HG03064 (cell line): ENCODE measurements at regions not wholly inside any gene's neighbourhood (a gene's known extent, or its start where the extent isn't known, plus 50 kb on each side); places are given as distances from the start of the nearest gene placed in this dataset.
"Not testable (repeated sequence)": the region's sequence is repeated elsewhere in the genome, so short reads cannot be mapped to it uniquely, and the experiment has no call there.

Source experiments
- ATAC-seq: cut with Tn5 transposase; IDR thresholded peaks from one replicate; pipeline ENCODE4 v1.9.1; 2021; ENCODE audit warnings: low read depth; ENCODE audit not compliant: unreplicated experiment

DNA sequence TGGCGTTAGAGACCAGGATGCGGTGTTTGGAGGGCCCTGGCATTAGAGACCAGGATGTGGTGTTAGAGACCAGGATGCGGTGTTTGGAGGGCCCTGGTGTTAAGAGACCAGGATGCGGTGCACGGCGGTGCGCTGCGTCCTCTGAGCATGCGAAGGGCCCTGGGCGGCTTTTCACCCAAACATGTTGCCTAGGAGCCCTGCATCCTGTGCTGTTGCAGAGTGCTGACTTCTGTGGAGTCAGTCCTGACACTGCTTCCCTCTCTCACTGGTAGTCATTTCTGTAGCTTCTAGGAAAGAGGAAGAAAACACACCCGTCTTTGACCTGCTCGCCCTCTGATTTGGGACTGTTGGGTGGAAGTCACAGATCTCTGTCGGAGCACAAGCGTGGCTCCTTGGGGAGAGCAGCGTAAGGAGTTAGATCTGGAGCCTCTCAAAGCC is 141.2 kb downstream of the LAT start:
- no peak for ATAC-seq

DNA sequence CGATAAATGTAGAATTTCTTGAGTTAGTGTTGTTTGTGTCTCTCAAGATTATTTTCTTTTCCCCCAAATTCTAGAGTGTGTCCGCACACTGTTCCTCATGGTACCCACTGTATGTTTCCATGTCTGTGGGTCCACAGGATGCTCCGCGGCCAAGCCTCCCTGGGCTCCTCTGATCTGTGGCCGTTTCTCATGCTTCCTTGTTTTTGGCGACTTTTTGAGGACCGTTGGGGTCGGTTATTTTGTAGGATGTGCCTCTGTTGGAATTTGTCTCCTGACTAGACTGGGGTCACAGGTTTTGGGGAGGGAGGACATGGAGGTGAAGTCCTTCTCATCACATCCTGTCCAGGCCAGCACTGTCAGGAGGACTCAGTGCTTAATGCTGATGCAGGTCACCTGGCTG is 140.0 kb downstream of the LAT start:
- no peak for ATAC-seq

GRCh38 chr16:29124162-29124561 is 139.3 kb downstream of the LAT start:
- ATAC-seq: not testable (repeated sequence)

DNA sequence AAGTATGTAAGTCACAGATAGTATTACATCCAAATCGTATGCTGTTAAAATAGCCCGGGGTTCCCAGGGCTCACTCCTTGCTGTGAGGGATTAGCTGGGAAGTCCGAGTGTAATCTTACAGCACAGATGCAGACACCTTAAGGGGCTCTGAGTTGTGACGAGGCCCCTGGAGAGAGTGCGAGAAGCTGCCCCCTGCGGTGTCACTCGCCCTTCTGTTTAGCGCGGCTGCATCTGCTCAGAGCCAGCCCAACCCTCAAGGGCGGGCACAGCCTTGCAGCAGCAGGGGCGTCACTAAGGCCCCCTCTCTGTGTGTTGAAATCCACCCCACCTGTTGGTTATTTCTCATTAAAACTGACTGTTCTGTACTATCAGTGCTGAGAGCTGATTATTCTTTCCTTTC is 135.8 kb downstream of the LAT start:
- ATAC-seq: not testable (repeated sequence)

GRCh38 chr16:29118301-29118957 is 133.6 kb downstream of the LAT start:
- ATAC-seq: not testable (repeated sequence)

GRCh38 chr16:29117631-29118030 is 132.8 kb downstream of the LAT start:
- ATAC-seq: no peak

DNA sequence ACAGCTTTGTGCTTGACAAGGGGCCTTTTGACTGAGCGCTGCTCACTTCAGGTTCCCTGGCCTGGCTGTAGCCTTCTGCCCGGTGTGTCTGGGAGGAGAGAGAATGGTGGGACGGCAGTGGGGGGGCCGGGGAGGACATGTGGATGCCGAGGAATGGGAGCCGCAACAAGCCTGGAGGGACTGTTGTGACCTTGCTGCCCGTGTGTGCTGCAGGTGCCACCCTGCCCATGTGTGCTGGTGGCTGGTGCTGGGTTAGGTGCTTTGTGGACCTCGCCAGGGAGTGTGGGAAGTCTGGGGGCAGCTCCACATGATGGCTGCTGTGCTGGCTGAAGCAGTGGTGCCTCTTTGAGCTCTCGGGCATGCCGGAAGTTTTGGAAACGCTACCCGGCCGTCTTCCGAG is 132.1 kb downstream of the LAT start:
- no peak for ATAC-seq

GRCh38 chr16:29116207-29116606 is 131.4 kb downstream of the LAT start:
- not testable (repeated sequence) for ATAC-seq

DNA sequence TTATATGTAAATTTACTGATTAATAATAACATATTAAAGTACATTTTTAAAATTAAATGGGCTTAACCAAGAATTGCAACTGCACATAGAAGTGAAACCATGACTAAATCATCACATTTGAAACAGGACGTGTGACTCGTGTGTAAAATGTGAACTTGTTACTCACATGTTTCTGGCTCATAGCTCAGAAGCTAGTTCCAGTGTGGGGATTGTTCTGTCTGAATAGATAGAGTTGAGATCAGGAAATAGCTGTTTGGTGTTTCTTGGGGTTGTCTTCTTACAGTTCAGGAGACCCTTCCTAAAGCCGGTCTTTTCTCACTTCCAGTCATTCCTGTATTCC is 130.9 kb downstream of the LAT start:
- ATAC-seq: not testable (repeated sequence)

- not testable (repeated sequence) for ATAC-seq
Measured at GRCh38 chr16:29114989-29115801, 130.3 kb downstream of the LAT start.

DNA sequence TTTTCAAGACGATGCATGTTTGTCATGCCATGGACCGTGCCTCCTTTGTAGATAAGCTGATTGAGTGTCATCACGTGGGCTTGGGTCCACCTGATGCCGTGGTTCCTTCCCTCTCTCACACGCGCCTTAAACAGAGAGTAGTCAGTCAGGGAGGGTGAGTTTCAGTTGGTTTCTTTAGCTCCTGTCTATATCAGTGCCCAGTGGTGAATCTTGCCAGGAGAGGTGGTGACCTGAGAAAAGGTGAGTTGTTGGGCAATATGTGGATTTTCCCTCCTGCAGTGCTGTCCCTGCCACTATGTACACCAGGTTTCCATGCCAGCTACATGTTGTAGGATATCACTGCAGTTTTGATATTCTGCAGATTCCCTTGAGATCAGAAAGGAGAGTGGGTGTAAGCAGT is 129.7 kb downstream of the LAT start:
- no peak for ATAC-seq

GRCh38 chr16:29113446-29113845 is 128.6 kb downstream of the LAT start:
- ATAC-seq: not testable (repeated sequence)

DNA sequence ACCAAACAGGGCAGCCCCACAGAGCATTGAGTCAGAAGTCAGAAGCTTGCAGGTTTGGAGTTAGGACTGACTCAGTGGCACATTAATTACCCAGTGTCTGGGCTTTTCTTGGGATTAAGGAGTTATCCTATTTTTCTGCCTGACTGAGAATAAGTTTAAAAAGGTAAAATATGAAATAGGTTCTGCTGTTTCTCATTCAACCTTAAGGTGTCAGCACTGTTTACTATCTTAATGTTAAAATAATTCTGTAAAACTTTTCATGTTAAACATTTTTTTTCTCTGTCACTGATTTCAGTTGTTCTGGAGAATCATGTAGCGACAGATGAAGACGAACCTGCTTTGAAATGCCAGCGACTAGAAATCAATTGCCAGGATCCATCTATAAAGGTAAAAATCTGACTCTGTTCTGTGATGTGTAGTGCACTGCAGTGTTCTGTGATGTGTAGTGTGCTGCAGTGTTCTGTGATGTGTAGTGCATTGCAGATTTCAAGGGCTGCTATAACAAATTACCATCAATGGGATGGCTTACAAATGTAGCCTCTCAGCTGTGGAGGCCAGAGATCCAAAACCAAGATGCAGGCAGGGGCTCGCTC is 128.0 kb downstream of the LAT start:
- ATAC-seq: no peak

DNA sequence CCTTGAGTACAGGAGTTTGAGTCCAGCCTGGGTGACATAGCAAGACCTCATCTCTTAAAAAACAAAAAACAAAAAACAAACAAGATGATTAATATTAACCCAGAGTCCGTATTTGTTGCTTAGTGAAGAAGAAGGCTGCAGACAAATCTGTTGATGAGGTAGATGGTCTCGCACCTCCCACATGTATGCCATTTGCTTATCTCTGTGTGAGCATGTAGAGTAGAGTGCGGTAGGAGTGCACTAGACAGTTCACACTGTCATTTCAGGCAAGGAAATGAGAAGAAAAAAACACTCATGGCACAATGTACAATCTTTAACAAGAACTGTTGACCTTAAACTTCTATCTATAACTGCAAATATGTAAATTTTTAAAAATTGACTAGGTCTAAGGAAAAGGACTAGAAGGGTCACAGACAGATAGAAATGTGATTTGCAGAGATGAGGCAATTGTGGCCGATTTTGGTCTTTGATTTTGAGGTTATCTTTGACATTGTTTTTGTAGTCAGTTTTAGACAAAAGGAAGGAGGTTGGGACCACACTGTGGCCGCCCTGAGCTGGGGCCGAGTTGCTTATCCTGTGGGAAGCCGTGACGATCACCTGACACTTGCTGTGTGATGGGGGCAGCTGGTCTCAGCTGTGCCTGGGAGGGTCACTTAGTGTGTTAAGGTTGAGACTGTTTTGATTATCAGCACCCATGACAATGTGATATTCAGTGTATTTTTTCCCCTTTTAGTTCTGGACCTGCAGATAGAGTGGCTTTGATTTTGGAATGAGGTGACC is 127.2 kb downstream of the LAT start:
- ATAC-seq: not testable (repeated sequence)

DNA sequence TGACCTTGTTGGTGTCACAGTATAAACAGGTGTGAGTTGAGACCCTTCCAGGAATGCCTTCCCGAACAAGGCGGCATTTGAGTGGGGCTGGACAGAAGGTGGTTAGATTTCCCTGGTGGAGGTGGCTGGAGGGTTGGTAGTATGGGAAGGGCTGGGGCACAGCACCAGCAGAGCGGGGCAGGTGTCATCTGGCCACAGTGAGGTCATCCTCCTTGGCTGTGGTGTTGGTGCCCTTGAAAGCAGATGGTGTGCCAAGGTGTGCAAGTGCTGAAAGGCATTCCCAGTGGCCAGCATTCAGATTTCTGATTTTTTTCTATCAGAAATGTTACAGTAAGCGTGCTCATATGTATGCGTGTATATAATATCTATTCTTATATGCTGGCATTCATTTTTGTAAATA is 126.6 kb downstream of the LAT start:
- ATAC-seq: no peak

DNA sequence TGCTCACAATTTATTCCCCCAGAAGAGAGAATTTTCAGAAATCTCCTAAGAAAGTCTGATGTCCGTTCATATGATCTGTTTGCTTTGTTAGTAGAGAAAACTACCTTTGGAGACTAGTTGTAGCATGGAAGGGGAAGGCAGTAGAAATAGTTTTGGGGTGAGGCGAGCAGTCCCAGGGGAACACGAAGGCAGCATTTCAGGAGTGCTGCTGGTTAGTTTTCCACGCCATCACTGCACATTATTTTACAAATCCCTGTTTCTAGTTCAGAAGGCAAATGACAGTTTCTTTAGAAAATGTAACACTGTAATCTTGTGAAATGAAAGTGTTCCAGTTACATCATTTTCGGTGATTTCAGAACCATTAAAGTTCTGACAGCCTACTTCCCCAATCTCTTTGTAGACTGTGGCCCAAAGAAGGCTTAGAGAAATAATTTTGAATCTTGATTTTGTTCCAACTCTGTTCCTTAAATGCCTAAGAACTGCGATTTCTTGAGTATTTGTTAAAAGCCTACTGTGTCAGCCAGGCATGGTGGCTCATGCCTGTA is 123.8 kb downstream of the LAT start:
- not testable (repeated sequence) for ATAC-seq

- ATAC-seq: no peak
Measured at GRCh38 chr16:29107299-29107698, 122.4 kb downstream of the LAT start.

- ATAC-seq: not testable (repeated sequence)
Measured at GRCh38 chr16:29106259-29106908, 121.5 kb downstream of the LAT start.

- not testable (repeated sequence) for ATAC-seq
Measured at GRCh38 chr16:29104600-29104999, 119.7 kb downstream of the LAT start.

GRCh38 chr16:29097965-29098364 is 113.1 kb downstream of the LAT start:
- not testable (repeated sequence) for ATAC-seq
